GM21723 (cell line): ENCODE measurements at regions not wholly inside any gene's neighbourhood (a gene's known extent, or its start where the extent isn't known, plus 50 kb on each side); places are given as distances from the start of the nearest gene placed in this dataset.

Experiments used
- ATAC-seq: cut with Tn5 transposase; IDR thresholded peaks from one replicate; pipeline ENCODE4 v1.9.1; 2021; ENCODE audit warnings: mild to moderate bottlenecking, moderate library complexity; ENCODE audit not compliant: unreplicated experiment

GRCh38 chr6:4563156-4563555 lies 213.0 kb upstream of the CDYL start:
- no peak for ATAC-seq

- ATAC-seq = no peak
Observed at GRCh38 chr6:4561773-4562400, 214.3 kb upstream of the CDYL start.

GRCh38 chr6:4561078-4561435 lies 215.1 kb upstream of the CDYL start:
- no peak for ATAC-seq

GRCh38 chr6:4560221-4561077 lies 215.8 kb upstream of the CDYL start:
- ATAC-seq = no peak

GRCh38 chr6:4559281-4559875 lies 216.8 kb upstream of the CDYL start:
- no peak for ATAC-seq

GRCh38 chr6:4554645-4555044 lies 221.6 kb upstream of the CDYL start:
- ATAC-seq = no peak

- no peak for ATAC-seq
Observed at GRCh38 chr6:4553387-4553786, 222.8 kb upstream of the CDYL start.

GRCh38 chr6:4550227-4550597 lies 226.0 kb upstream of the CDYL start:
- ATAC-seq = no peak

- ATAC-seq = no peak
Observed at GRCh38 chr6:4549556-4550226, 226.5 kb upstream of the CDYL start.

GRCh38 chr6:4545893-4546292 lies 230.3 kb upstream of the CDYL start:
- no peak for ATAC-seq

- ATAC-seq = no peak
Observed at GRCh38 chr6:4543596-4543995, 232.6 kb upstream of the CDYL start.

- no peak for ATAC-seq
Observed at GRCh38 chr6:4533576-4533975, 242.6 kb upstream of the CDYL start.

- ATAC-seq = no peak
Observed at GRCh38 chr6:4531406-4531805, 244.8 kb upstream of the CDYL start.

- ATAC-seq = no peak
Observed at GRCh38 chr6:4522453-4522852, 253.8 kb upstream of the CDYL start.

- no peak for ATAC-seq
Observed at GRCh38 chr6:4521070-4521469, 255.1 kb upstream of the CDYL start.

- no peak for ATAC-seq
Observed at GRCh38 chr6:4518506-4518905, 257.7 kb upstream of the CDYL start.

- no peak for ATAC-seq
Observed at GRCh38 chr6:4516206-4516605, 260.0 kb upstream of the CDYL start.

GRCh38 chr6:4513561-4513960 lies 262.6 kb upstream of the CDYL start:
- ATAC-seq = no peak

GRCh38 chr6:4512051-4512471 lies 264.1 kb upstream of the CDYL start:
- no peak for ATAC-seq

GRCh38 chr6:4511641-4512020 lies 264.6 kb upstream of the CDYL start:
- ATAC-seq = no peak

- ATAC-seq = no peak
Observed at GRCh38 chr6:4510906-4511640, 265.1 kb upstream of the CDYL start.
